ENCODE measurements at regions not wholly inside any gene's neighbourhood (a gene's known extent, or its start where the extent isn't known, plus 50 kb on each side); places are given as distances from the start of the nearest gene placed in this dataset.

DNA sequence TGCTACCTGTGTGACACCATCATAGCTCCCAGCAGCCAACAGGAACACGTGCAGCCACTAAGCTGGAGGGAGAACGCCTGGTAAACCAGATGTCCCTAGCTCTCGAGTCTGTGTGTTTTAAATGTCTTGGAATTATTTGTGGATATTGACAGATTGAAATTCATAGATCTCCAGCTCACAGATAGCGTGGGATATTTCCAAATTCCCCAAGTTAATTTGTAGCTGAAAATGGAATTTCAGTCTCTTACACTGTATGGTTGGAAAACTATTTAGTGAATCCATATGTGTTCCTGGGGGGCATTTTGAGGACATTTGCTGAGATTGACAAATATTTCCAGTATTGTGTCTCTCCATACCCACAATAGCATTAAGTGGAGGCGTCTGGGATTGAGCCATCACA, 618.6 kb upstream of the TMEM132C start:
- Histone ChIP-seq H3K36me3 (ENCODE audit: control insufficient read depth in 4 of 4, insufficient read depth in 4 of 4, low read length in 4 of 4) (no peaks in the 10 kb centered on the region), H3K9me3 (ENCODE audit: control insufficient read depth in 4 of 4, insufficient read depth in 3 of 4, low read length in 3 of 4) (peaks cover 0 to 2% (median 0%) of the 10 kb centered on the region in 4 donors), H3K4me3 (no peak overlapping the region), H3K27me3 (ENCODE audit: control insufficient read depth in 3 of 3, insufficient read depth in 3 of 3, low read length in 2 of 3) (no peaks in the 10 kb centered on the region), H3K27ac (ENCODE audit: low read depth in 1 of 2, low read length in 1 of 2) (no peak overlapping the region), H3K4me1 (ENCODE audit: control insufficient read depth in 5 of 5, insufficient read depth in 5 of 5, low read length in 5 of 5) (no peaks in the 10 kb centered on the region), H3K9ac (ENCODE audit: insufficient read depth in 1 of 2, low read length in 2 of 2) (no peak overlapping the region)
- DNase-seq (no peak), ATAC-seq (ENCODE audit: insufficient read depth, low FRiP score) (no peak)
- TF ChIP-seq CTCF (IDR thresholded peaks at IDR 0.05; ENCODE audit: control extremely low read depth, extremely low read depth) = no peak
- 80 to 84% methylated on average over 5 of the region's 5 CpGs for WGBS, 2 donors

GRCh38 chr12:127649961-127650360, 617.0 kb upstream of the TMEM132C start:
- Histone ChIP-seq H3K27ac (ENCODE audit: low read depth in 1 of 2, low read length in 1 of 2) (no peak overlapping the region), H3K4me1 (ENCODE audit: control insufficient read depth in 5 of 5, insufficient read depth in 5 of 5, low read length in 5 of 5) (no peaks in the 10 kb centered on the region), H3K9ac (ENCODE audit: insufficient read depth in 1 of 2, low read length in 2 of 2) (no peak overlapping the region), H3K36me3 (ENCODE audit: control insufficient read depth in 4 of 4, insufficient read depth in 4 of 4, low read length in 4 of 4) (no peaks in the 10 kb centered on the region), H3K4me3 (no peak overlapping the region), H3K27me3 (ENCODE audit: control insufficient read depth in 3 of 3, insufficient read depth in 3 of 3, low read length in 2 of 3) (no peaks in the 10 kb centered on the region), H3K9me3 (ENCODE audit: control insufficient read depth in 4 of 4, insufficient read depth in 3 of 4, low read length in 3 of 4) (peaks cover 0 to 7% (median 0%) of the 10 kb centered on the region in 4 donors)
- TF ChIP-seq CTCF (IDR thresholded peaks at IDR 0.05; ENCODE audit: control extremely low read depth, extremely low read depth) = no peak
- WGBS, 2 donors = 60 to 68% methylated on average over 2 of the region's 2 CpGs
- DNase-seq = no peak
- no peak for ATAC-seq (ENCODE audit: insufficient read depth, low FRiP score)

DNA sequence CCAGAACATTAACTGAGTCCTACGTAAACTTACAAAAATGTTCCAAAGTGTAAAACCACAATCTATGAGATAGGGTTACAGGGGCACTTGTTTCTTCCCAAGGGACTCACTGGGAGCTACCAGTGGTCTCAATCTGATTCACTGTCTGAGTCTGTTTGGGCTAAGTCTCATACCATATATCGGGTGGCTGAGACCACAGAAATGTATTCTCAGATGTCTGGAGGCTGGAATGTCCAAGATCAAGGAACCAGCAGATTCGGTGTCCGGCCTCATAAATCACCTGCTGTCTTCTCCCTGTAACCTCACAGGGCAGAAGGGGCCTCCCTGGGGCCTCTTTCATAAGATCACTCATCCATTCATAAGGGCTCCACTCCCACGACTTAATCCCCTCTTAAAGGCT, 616.3 kb upstream of the TMEM132C start:
- H3K27ac ChIP-seq (ENCODE audit: low read depth in 1 of 2, low read length in 1 of 2) = no peak overlapping the region
- H3K4me1 ChIP-seq (ENCODE audit: control insufficient read depth in 5 of 5, insufficient read depth in 5 of 5, low read length in 5 of 5) = no peaks in the 10 kb centered on the region
- DNase-seq (no peak), ATAC-seq (ENCODE audit: insufficient read depth, low FRiP score) (no peak)
- H3K27me3 ChIP-seq (ENCODE audit: control insufficient read depth in 3 of 3, insufficient read depth in 3 of 3, low read length in 2 of 3) = no peaks in the 10 kb centered on the region
- TF ChIP-seq CTCF (IDR thresholded peaks at IDR 0.05; ENCODE audit: control extremely low read depth, extremely low read depth) = no peak
- peaks cover 0 to 7% (median 0%) of the 10 kb centered on the region in 4 donors for H3K9me3 ChIP-seq (ENCODE audit: control insufficient read depth in 4 of 4, insufficient read depth in 3 of 4, low read length in 3 of 4)
- 80 to 82% methylated on average over 5 of the region's 5 CpGs for WGBS, 2 donors
- H3K4me3 ChIP-seq = no peak overlapping the region
- H3K36me3 ChIP-seq (ENCODE audit: control insufficient read depth in 4 of 4, insufficient read depth in 4 of 4, low read length in 4 of 4) = no peaks in the 10 kb centered on the region
- no peak overlapping the region for H3K9ac ChIP-seq (ENCODE audit: insufficient read depth in 1 of 2, low read length in 2 of 2)

GRCh38 chr12:127652281-127652680, 614.7 kb upstream of the TMEM132C start:
- H3K27ac ChIP-seq (ENCODE audit: low read depth in 1 of 2, low read length in 1 of 2) = no peak overlapping the region
- no peak overlapping the region for H3K9ac ChIP-seq (ENCODE audit: insufficient read depth in 1 of 2, low read length in 2 of 2)
- H3K36me3 ChIP-seq (ENCODE audit: control insufficient read depth in 4 of 4, insufficient read depth in 4 of 4, low read length in 4 of 4) = no peaks in the 10 kb centered on the region
- no peak for TF ChIP-seq CTCF (IDR thresholded peaks at IDR 0.05; ENCODE audit: control extremely low read depth, extremely low read depth)
- no peaks in the 10 kb centered on the region for H3K27me3 ChIP-seq (ENCODE audit: control insufficient read depth in 3 of 3, insufficient read depth in 3 of 3, low read length in 2 of 3)
- 96% methylated on average over 4 of the region's 4 CpGs for WGBS, 2 donors
- no peaks in the 10 kb centered on the region for H3K4me1 ChIP-seq (ENCODE audit: control insufficient read depth in 5 of 5, insufficient read depth in 5 of 5, low read length in 5 of 5)
- no peak for DNase-seq
- ATAC-seq (ENCODE audit: insufficient read depth, low FRiP score) = no peak
- H3K9me3 ChIP-seq (ENCODE audit: control insufficient read depth in 4 of 4, insufficient read depth in 3 of 4, low read length in 3 of 4) = peaks cover 0 to 5% (median 0%) of the 10 kb centered on the region in 4 donors
- no peak overlapping the region for H3K4me3 ChIP-seq
